22Rv1 (cell line): ENCODE measurements at regions not wholly inside any gene's neighbourhood (a gene's known extent, or its start where the extent isn't known, plus 50 kb on each side); places are given as distances from the start of the nearest gene placed in this dataset.

Experiments used
- H3K27ac ChIP-seq: fragments of 450-650 bp; 2 replicates; pipeline ENCODE4 v1.5.1; 2017
- ZFX ChIP-seq: fragments of 450-650 bp; IDR thresholded peaks from 2 replicates; pipeline ENCODE4 v1.6.1; 2017; ENCODE audit warnings: antibody characterized with exemption, borderline replicate concordance
- TF ChIP-seq, protein P1 (sequence below): fragments of 450-650 bp; IDR thresholded peaks from 2 replicates; pipeline ENCODE4 v1.5.1; 2017; ENCODE audit warnings: mild to moderate bottlenecking

DNA sequence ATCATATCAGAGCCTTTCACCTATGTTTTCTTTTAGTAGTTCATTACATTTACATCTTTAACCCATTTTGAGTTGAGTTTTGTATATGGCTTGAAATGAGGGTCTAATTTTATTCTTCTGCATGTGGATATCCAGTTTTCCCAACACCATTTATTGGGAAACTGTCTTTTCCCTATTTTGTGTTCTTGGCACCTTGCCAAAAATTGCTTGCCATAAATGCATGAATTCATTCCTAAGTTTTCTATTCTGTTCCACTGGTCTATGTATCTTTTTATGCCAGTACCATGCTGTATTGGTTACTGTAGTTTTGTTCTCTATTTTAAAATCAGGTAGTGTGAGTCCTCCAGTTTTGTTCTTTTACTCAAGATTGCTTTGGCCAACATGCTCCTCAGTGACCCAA, 144.0 kb upstream of the OBI1 start:
- TF ChIP-seq ZFX = no peak
- TF ChIP-seq, protein P1, sequence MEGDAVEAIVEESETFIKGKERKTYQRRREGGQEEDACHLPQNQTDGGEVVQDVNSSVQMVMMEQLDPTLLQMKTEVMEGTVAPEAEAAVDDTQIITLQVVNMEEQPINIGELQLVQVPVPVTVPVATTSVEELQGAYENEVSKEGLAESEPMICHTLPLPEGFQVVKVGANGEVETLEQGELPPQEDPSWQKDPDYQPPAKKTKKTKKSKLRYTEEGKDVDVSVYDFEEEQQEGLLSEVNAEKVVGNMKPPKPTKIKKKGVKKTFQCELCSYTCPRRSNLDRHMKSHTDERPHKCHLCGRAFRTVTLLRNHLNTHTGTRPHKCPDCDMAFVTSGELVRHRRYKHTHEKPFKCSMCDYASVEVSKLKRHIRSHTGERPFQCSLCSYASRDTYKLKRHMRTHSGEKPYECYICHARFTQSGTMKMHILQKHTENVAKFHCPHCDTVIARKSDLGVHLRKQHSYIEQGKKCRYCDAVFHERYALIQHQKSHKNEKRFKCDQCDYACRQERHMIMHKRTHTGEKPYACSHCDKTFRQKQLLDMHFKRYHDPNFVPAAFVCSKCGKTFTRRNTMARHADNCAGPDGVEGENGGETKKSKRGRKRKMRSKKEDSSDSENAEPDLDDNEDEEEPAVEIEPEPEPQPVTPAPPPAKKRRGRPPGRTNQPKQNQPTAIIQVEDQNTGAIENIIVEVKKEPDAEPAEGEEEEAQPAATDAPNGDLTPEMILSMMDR = no peak

DNA sequence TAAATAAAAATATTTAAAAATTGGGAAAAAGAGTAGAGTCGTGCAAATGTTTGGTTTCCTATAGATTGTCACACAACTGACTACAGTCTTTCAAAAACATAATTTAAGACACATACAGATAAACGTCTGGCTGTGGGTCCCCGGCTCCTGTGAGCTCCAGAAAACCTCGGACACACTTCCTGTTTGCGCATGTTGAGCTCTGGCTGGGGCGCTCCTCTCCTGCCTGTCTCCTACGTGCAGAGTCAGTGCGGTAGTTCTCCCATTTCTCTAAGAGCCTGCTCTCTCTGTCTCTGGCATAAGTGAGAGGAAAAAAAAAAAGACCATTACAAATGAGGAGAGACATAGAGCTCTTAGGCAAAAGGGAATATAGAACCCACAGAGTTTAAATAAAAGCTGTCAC, 128.2 kb upstream of the OBI1 start:
- no peak overlapping the region for H3K27ac ChIP-seq
- TF ChIP-seq ZFX = no peak
- TF ChIP-seq, protein P1 = no peak

More for the DNA sequence above, 144.0 kb upstream of the OBI1 start:
- no peak overlapping the region for H3K27ac ChIP-seq

DNA sequence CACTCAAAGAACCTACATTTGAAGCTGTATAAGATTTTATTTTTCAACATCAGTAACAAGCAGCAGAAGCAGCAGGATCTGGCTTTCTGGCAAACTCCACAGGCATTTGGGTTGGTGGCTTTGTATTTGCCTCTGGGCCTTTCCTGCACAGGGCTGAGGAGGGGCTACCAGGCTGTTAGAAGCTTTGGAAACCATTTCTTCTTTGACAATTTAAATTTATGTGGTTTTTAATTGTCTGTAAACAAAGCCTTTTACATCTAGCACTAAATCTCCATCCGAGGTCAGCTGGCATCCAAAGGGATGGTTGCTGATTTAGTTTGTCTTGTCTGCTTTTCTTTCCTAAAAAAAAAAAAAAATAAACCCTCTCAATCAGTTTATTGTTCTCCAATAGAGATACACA, 127.5 kb upstream of the OBI1 start:
- TF ChIP-seq, protein P1 = no peak
- no peak for TF ChIP-seq ZFX
- H3K27ac ChIP-seq = no peak overlapping the region

DNA sequence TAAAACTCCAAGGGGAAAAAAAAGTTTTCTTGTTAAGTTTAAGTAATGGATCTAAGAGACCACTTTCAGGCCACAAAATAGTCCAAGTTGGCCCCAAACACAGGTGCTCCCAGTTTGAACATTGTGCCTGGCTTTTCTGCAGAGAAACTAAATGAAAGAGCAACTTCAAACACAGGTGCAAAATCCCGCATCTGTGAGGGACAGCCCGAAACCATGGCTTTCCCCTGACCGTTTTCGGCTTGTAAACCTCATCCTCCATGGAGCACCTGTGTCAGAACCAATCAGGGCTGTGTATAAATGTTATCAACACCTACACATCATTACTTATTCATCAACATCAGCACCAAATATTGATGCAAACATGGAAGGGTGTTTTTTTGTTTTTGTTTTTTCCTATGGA, 126.8 kb upstream of the OBI1 start:
- TF ChIP-seq ZFX = no peak
- TF ChIP-seq, protein P1 = no peak
- no peak overlapping the region for H3K27ac ChIP-seq

DNA sequence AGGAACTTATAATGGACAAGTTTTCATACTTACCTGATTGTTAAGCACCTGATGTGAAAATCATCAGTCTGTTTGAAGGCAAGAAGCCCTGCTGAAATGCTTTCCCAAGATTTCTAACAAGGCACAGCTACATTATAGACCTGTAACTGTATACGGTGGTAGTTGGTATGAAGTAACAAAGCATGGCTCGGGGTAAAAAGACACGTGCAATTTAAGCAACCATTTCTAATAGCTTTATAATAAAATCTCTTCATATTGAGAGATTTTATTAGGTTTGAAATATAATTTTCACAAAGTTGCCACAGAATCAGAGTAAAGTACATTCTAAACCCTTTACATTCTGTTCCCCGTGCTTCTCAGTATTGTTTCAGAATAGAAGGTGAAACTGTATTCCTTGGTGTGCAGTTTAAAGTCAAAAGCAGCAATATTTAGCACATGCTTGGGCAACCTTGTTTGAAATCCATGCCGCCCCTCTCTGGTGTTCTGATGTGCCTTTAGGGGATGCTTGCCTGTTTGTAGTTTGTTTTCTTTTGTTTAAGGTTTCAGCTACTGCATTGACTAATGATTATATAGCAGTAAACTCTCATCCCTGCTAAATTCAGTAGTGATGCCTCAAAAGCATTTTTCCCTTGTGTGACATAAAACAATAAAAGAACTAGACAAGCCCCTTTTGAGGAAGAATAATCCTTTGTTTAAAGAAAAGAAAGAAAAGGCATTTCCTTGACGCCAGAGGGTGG, 125.2 kb upstream of the OBI1 start:
- no peak overlapping the region for H3K27ac ChIP-seq
- no peak for TF ChIP-seq ZFX
- TF ChIP-seq, protein P1 = no peak

DNA sequence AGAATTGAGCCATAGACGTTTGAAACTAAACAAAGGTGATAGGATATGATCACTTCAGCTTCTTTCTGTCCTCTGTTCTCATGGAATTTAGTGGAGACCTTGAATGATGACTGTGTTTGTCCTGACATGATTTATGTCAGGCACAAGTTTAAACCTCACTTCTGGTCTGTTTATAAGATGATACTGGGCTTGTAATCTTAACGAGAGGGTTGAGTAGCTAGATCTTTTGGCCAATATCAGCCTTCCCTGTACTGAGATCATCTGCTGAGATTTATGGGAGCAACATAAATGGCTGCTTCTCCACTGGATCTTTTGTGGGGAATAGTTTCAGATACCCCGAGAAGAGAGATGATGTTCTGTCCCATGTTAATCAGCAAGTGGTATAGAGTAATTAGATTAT, 121.8 kb upstream of the OBI1 start:
- TF ChIP-seq ZFX = no peak
- TF ChIP-seq, protein P1 = no peak
- H3K27ac ChIP-seq = no peak overlapping the region

DNA sequence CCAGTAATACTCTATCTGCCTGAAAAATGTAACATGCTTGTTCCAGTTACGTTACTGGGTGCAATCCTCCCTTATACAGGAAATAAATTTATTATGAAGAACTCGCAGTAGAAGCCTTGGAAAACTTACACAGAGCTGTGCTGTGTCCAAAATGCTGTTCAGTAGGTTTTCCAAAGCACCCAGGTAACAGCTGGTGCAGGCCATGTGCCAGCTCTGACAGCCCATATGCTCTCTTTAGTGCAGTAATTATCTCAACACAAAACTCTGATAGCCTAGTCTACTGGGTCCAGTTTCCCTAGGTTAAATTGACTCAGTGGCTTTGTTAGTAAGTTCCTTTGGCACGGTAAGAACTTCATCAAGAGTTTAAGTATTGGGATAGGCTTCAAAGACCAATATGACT, 120.7 kb upstream of the OBI1 start:
- TF ChIP-seq ZFX = no peak
- TF ChIP-seq, protein P1 = no peak
- H3K27ac ChIP-seq = no peak overlapping the region
